Heart left ventricle (tissue), 16 donors: ENCODE measurements at regions not wholly inside any gene's neighbourhood (a gene's known extent, or its start where the extent isn't known, plus 50 kb on each side); places are given as distances from the start of the nearest gene placed in this dataset.

Source experiments
- ATAC-seq, 4 donors: fragments of 200-7000 bp; cut with Tn5 transposase; one replicate each; pipeline ENCODE4 v1.9.1; 2020 to 2022; ENCODE audit warnings: moderate library complexity in 4 of 4, mild to moderate bottlenecking in 3 of 4, moderate number of reproducible peaks in 1 of 4
- DNase-seq, 5 donors: peaks; one replicate each; pipeline ENCODE4 v3.0.0-alpha.2; 2020
- H3K27ac ChIP-seq, 12 donors: fragments of 200-600 bp; sonication (generic) in 4 of 12; one replicate each; pipeline versions ENCODE4 v1.5.0 to v1.8.0; 2016 to 2022; ENCODE audit warnings: mild to moderate bottlenecking in 2 of 12
- H3K27me3 ChIP-seq, 9 donors: fragments of 200-600 bp; sonication (generic) in 2 of 9; one replicate each; pipeline versions ENCODE4 v1.5.1 to v1.8.0; 2016 to 2022; ENCODE audit warnings: mild to moderate bottlenecking in 3 of 9
- H3K36me3 ChIP-seq, 9 donors: fragments of 200-600 bp; sonication (generic) in 2 of 9; one replicate each; pipeline versions ENCODE4 v1.5.0 to v1.8.0; 2018 to 2022; ENCODE audit warnings: mild to moderate bottlenecking in 2 of 9
- H3K4me1 ChIP-seq, 12 donors: fragments of 200-600 bp; sonication (generic) in 4 of 12; one replicate each; pipeline versions ENCODE4 v1.5.0 to v1.8.0; 2016 to 2022; ENCODE audit warnings: mild to moderate bottlenecking in 3 of 12
- H3K4me3 ChIP-seq, 12 donors: fragments of 200-600 bp; sonication (generic) in 4 of 12; one replicate each; pipeline versions ENCODE4 v1.5.0 to v1.8.0; 2017 to 2022; ENCODE audit warnings: mild to moderate bottlenecking in 9 of 12, moderate library complexity in 4 of 12
- H3K9me3 ChIP-seq, 12 donors: fragments of 200-600 bp; sonication (generic) in 4 of 12; one replicate each; pipeline versions ENCODE4 v1.5.0 to v1.8.0; 2016 to 2022; ENCODE audit warnings: mild to moderate bottlenecking in 1 of 12
- POLR2A ChIP-seq, 2 donors: fragments of 450-650 bp; IDR thresholded peaks; one replicate each; pipeline ENCODE4 v1.6.1; 2017; ENCODE audit warnings: antibody characterized with exemption in 2 of 2, mild to moderate bottlenecking in 2 of 2, moderate library complexity in 2 of 2
- WGBS, 4 donors: extraction: QIAGEN DNeasy Blood & Tissue Kit in 2 of 4; methylation state at CpG; one replicate each; pipeline versions ENCODE4 v1.1.5 to v1.1.7; 2013 to 2018; 5-methylcytosine and 5-hydroxymethylcytosine counted together
- intact Hi-C, 10 donors: fragments of 100-400 bp; cut with DNase I; formaldehyde crosslinking; loops; one replicate each; pipeline versions ENCODE4 v1.11.1 to v1.14.2; 2022
- TF ChIP-seq, protein P1 (sequence below), 12 donors: fragments of 200-600 bp; sonication (generic) in 4 of 12; IDR thresholded peaks; one replicate each; pipeline versions ENCODE4 v1.5.0 to v1.8.0; 2018 to 2022; ENCODE audit warnings: antibody characterized with exemption in 12 of 12, mild to moderate bottlenecking in 5 of 12
- donor health status: ischemic (EF 13 %, LVEDD 7.1; RV severe dilation, severe dysfunction).
- donor health status: healthy with polysubstance abuse.
- donor health status: DM: no; HTN: yes; CAD: no.
- donor health status: DM: no; HTN: no; CAD: no.
- donor health status: ischemic (EF 25% LVEDD 6.9; RV normal size, moderate dysfunction).
- donor health status: ischemic (EF 25% LVEDD 5.7; RV mildly dilated, moderate dysfunction).
- donor health status: healthy.
- donor health status: DM: yes; HTN: yes; CAD: no.
- donor health status: ischemic (EF 35%, LVEDD 5.7; RV mildly dilated, moderate dysfunction).
- donor health status: nonischemic (EF 11% LVEDD 7.7; RV severe dilation, severe dysfunction).
- donor health status: DM: yes; HTN: yes; CAD: no.
- donor health status: PGD.
- donor health status: ischemic (EF 29% LVEDD 5.4; RV normal size, mild dysfunction).
- donor health status: nonischemic (EF 23%, LVEDD 6.1; RV moderate dilation, normal function).

DNA sequence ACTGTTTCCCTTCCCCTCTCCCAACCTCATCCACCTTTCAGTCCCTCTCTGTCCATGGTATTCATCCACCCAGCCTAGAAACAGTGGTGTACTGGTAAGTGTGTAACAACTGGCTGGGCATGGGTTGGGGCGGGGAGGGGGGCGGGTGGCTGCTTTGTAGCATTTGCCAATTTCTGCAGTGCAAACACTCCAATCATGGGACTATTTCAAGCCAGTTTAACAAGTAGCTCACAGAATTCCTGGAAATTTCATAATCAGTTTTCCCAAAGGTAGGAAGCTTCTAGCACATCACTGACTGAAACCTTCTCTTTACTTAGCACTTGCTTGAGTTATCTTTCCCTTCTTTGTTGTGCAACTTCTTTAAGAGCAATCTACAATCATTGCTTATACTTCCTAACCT lies 100.8 kb upstream of the WASF3 start:
- ATAC-seq: no peak
- Histone ChIP-seq H3K36me3 (no peaks in the 10 kb centered on the region), H3K27ac (peak overlapping the region in 4 of 12 donors; percentile 4 to 77 (median 6)), H3K4me1 (peaks cover 0 to 31% (median 0%) of the 10 kb centered on the region in 12 donors), H3K4me3 (no peak overlapping the region), H3K9me3 (peaks cover 0 to 9% (median 0%) of the 10 kb centered on the region in 12 donors), H3K27me3 (no peaks in the 10 kb centered on the region)
- no peak for DNase-seq
- WGBS, 4 donors: 71 to 87% (median 78%) methylated on average over 2 of the region's 2 CpGs
- intact Hi-C loops: no loop called here
- no peak for TF ChIP-seq POLR2A (IDR thresholded peaks at IDR 0.05)
- TF ChIP-seq, protein P1, sequence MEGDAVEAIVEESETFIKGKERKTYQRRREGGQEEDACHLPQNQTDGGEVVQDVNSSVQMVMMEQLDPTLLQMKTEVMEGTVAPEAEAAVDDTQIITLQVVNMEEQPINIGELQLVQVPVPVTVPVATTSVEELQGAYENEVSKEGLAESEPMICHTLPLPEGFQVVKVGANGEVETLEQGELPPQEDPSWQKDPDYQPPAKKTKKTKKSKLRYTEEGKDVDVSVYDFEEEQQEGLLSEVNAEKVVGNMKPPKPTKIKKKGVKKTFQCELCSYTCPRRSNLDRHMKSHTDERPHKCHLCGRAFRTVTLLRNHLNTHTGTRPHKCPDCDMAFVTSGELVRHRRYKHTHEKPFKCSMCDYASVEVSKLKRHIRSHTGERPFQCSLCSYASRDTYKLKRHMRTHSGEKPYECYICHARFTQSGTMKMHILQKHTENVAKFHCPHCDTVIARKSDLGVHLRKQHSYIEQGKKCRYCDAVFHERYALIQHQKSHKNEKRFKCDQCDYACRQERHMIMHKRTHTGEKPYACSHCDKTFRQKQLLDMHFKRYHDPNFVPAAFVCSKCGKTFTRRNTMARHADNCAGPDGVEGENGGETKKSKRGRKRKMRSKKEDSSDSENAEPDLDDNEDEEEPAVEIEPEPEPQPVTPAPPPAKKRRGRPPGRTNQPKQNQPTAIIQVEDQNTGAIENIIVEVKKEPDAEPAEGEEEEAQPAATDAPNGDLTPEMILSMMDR (IDR thresholded peaks at IDR 0.05): no peak

DNA sequence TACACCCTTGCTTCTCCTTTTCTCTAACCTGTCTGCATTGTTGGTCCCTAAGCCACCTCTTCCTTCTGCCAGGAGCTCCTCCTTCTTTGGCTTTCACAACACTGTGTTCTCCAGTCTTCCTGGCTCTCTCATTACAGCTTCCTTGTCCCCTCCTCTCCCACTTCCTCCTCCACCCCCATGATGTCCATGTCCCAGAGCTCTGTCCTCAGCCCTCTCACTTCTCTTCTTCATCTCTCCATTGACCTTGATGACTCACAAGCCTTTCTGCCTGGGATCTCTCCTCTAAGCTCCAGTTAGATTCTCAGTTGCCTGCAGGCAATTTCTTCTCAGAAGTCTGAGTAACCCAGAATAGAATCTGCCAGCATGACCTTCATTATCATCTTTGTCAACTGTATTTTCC lies 100.3 kb upstream of the WASF3 start:
- H3K36me3 ChIP-seq: no peaks in the 10 kb centered on the region
- intact Hi-C loops: no loop called here
- peaks cover 0 to 35% (median 0%) of the 10 kb centered on the region in 12 donors for H3K4me1 ChIP-seq
- ATAC-seq (peak in 1 of 4 donors; percentile 21), DNase-seq (no peak)
- TF ChIP-seq, protein P1 (IDR thresholded peaks at IDR 0.05): no peak
- no peak for TF ChIP-seq POLR2A (IDR thresholded peaks at IDR 0.05)
- peak overlapping the region in 7 of 12 donors; percentile 4 to 84 (median 22) for H3K27ac ChIP-seq
- no peaks in the 10 kb centered on the region for H3K27me3 ChIP-seq
- H3K4me3 ChIP-seq: no peak overlapping the region
- H3K9me3 ChIP-seq: peaks cover 0 to 3% (median 0%) of the 10 kb centered on the region in 12 donors

DNA sequence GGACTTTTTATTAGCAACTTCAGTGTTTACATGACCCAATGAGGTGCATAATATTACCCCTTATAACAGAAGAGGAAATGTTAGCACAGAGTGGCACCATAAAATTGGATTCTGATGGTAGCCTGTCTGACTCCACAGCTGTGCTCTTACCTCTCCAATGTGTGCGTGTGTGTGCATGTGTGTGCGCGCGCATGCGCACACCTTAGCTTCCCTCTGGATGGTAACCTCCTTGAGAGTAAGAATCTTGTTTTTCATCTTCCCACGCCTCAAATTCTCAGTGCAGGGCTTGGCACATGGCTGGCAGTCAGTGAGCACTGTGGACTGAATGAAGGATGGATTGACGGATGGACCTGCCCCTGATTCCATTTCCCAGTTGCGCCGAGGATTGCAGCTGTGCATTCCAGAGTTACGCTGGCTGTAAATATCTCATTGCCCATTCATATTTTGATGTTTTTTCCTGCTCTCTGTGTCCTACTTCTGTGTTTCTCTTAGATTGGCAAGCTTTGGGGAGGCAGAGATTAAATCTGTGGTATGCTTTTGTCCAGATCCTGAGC lies 99.2 kb upstream of the WASF3 start:
- H3K27ac ChIP-seq: peak overlapping the region in 9 of 12 donors; percentile 50 to 84 (median 68)
- ATAC-seq (no peak), DNase-seq (no peak)
- no peaks in the 10 kb centered on the region for H3K36me3 ChIP-seq
- 73 to 85% (median 81%) methylated on average over 10 of the region's 10 CpGs for WGBS, 4 donors
- H3K9me3 ChIP-seq: no peaks in the 10 kb centered on the region
- H3K27me3 ChIP-seq: no peaks in the 10 kb centered on the region
- intact Hi-C loops: no loop called here
- TF ChIP-seq, protein P1 (IDR thresholded peaks at IDR 0.05): no peak
- no peak for TF ChIP-seq POLR2A (IDR thresholded peaks at IDR 0.05)
- peaks cover 0 to 35% (median 0%) of the 10 kb centered on the region in 12 donors for H3K4me1 ChIP-seq
- no peak overlapping the region for H3K4me3 ChIP-seq

DNA sequence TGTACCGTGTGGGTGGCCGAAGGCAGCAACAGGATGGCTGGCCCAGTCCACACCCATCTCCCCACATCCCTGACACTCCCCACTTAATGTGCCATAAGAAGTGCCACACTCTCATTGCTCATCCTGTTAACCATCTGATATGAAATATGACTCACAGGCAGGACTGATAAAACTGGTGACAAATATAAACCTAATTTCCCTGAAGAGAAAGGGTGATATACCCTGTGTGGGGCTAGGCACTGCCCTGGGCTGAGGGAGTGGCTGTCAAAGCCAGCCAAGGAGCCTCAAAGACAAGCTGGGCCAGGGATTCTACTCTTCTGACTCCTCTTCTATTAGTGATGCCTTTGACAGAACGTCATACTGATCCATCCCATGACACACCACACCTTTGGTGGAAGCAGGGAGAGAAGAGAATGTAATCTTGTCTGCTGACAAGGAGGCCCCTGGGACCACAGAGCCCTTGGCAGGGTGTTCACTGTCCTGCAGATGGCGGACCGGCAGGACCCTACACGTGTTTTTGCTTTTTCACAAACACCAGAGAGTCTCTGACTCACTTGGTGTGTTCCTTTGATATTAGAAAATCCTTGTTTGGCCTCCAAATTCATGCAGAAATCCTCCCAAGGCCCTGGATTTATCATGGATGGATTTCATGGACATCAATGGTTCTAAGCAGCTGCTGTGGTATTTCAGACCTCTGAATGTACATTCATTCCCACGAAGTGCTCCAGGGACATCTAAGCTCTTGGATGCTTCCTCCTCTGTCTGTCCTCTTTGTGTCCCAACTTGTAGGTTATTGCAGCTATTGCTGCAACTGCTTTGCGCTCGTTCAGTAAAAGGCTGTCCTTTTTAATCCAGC lies 98.0 kb upstream of the WASF3 start:
- Histone ChIP-seq H3K27me3 (peaks cover 0 to 4% (median 0%) of the 10 kb centered on the region in 9 donors), H3K27ac (peak overlapping the region; percentile 50 to 84 (median 66)), H3K36me3 (no peaks in the 10 kb centered on the region), H3K9me3 (no peaks in the 10 kb centered on the region), H3K4me1 (peaks cover 0 to 35% (median 0%) of the 10 kb centered on the region in 12 donors), H3K4me3 (no peak overlapping the region)
- intact Hi-C loops: loop anchor here in 2 of 10 donors (5.0 to 10.0 kb wide), 2 partner anchors 32 to 205 kb away; partner anchors contain the start of gene CDK8 (in 1 of the 2)
- peak; percentile 39 to 81 (median 79) for DNase-seq
- 46 to 58% (median 53%) methylated on average over 9 of the region's 9 CpGs for WGBS, 4 donors
- no peak for TF ChIP-seq POLR2A (IDR thresholded peaks at IDR 0.05)
- TF ChIP-seq, protein P1 (IDR thresholded peaks at IDR 0.05): no peak
- ATAC-seq: peak; percentile 43 to 76 (median 72)
